Caco-2 (cell line): ENCODE measurements at regions not wholly inside any gene's neighbourhood (a gene's known extent, or its start where the extent isn't known, plus 50 kb on each side); places are given as distances from the start of the nearest gene placed in this dataset.

Source experiments
- BruUV-seq: library from RNA; stranded (reverse); fragments of 400-500 nt; replicated peaks from 2 replicates; lab custom pipeline; 2021; lab: Mats Ljungman, UMichigan
- CTCF ChIA-PET: fragments of 300-600 bp; sonication (Branson Sonifier 250); formaldehyde crosslinking; loops from one replicate; lab custom pipeline; 2022; ENCODE audit warnings: antibody characterized with exemption; lab: Charles Lee
- POLR2A ChIA-PET: fragments of 300-600 bp; sonication (Branson Sonifier 250); formaldehyde crosslinking; loops from one replicate; lab custom pipeline; 2022; ENCODE audit warnings: antibody characterized with exemption; lab: Charles Lee
- DNase-seq, 2 experiments: peaks; one replicate each; pipeline versions ENCODE4 v3.0.0 to v3.0.0-alpha.2; 2020 to 2022
- H3K27me3 ChIP-seq: replicated peaks from 2 replicates; pipeline ENCODE4 v1.6.0; 2011; ENCODE audit warnings: low read length; ENCODE audit not compliant: control insufficient read depth, insufficient read depth
- H3K36me3 ChIP-seq: 2 replicates; pipeline ENCODE4 v1.5.1; 2011; ENCODE audit warnings: low read length; ENCODE audit not compliant: control insufficient read depth, insufficient read depth
- H3K4me1 ChIP-seq: fragments of 250-450 bp; sonication (Bioruptor Pico); 2 replicates; pipeline ENCODE4 v1.5.1; 2020; ENCODE audit warnings: mild to moderate bottlenecking
- H3K4me3 ChIP-seq: 2 replicates; pipeline ENCODE4 v1.5.1; 2011; ENCODE audit warnings: low read depth, mild to moderate bottlenecking, control low read depth, low read length
- H3K9me3 ChIP-seq: fragments of 250-450 bp; sonication (Bioruptor Pico); 2 replicates; pipeline ENCODE4 v1.5.1; 2020; ENCODE audit warnings: mild to moderate bottlenecking, moderate library complexity
- H3K27ac Mint-ChIP-seq: one replicate; pipeline ENCODE4 v1.8.0; 2022; ENCODE audit warnings: mixed read lengths; ENCODE audit not compliant: unreplicated experiment
- H3K27me3 Mint-ChIP-seq: one replicate; pipeline ENCODE4 v1.8.0; 2022; ENCODE audit warnings: mixed read lengths; ENCODE audit not compliant: insufficient read depth, unreplicated experiment
- H3K36me3 Mint-ChIP-seq: one replicate; pipeline ENCODE4 v1.8.0; 2022; ENCODE audit warnings: mild to moderate bottlenecking, mixed read lengths; ENCODE audit not compliant: insufficient read depth, unreplicated experiment
- H3K4me1 Mint-ChIP-seq: one replicate; pipeline ENCODE4 v1.8.0; 2022; ENCODE audit warnings: low read depth, mixed read lengths; ENCODE audit not compliant: unreplicated experiment
- H3K4me3 Mint-ChIP-seq: one replicate; pipeline ENCODE4 v1.8.0; 2022; ENCODE audit warnings: mild to moderate bottlenecking, moderate library complexity, mixed read lengths; ENCODE audit not compliant: unreplicated experiment
- H3K9me3 Mint-ChIP-seq: one replicate; pipeline ENCODE4 v1.8.0; 2022; ENCODE audit warnings: mixed read lengths; ENCODE audit not compliant: unreplicated experiment
- intact Hi-C: fragments of 100-400 bp; cut with micrococcal nuclease; formaldehyde crosslinking; loops from one replicate; pipeline ENCODE4 v1.10.0; 2022; ENCODE audit not compliant: unreplicated experiment
- TF ChIP-seq, protein P1 (sequence below), 2 experiments: fragments of 200-600 bp in 1 of 2; IDR thresholded peaks; 1 replicate in 1 of 2; 2 replicates in 1 of 2; pipeline versions ENCODE4 v1.5.1 to v1.8.0; 2011 to 2022; ENCODE audit warnings: antibody characterized with exemption in 1 of 2, control low read depth in 1 of 2, inconsistent platforms in 1 of 2, low read depth in 1 of 2, low read length in 1 of 2, mild to moderate bottlenecking in 1 of 2, moderate library complexity in 1 of 2; ENCODE audit not compliant: insufficient read depth in 1 of 2, severe bottlenecking in 1 of 2, unreplicated experiment in 1 of 2

- CTCF ChIA-PET: no interaction called here
- H3K4me3 Mint-ChIP-seq: no peak overlapping the region
- Histone ChIP-seq H3K4me1 (no peaks in the 10 kb centered on the region), H3K36me3 (no peaks in the 10 kb centered on the region), H3K9me3 (peaks cover 19% of the 10 kb centered on the region), H3K4me3 (no peak overlapping the region), H3K27me3 (no peaks in the 10 kb centered on the region)
- no peak for DNase-seq
- no TSS peak for BruUV-seq
- intact Hi-C loops: no loop called here
- POLR2A ChIA-PET: interaction anchor here (0.6 kb wide), 1 partner anchor 14 kb away, joined by 3 read pairs; no protein-coding TSS in a partner anchor
- peaks cover 22% of the 10 kb centered on the region for H3K9me3 Mint-ChIP-seq
- H3K4me1 Mint-ChIP-seq: no peaks in the 10 kb centered on the region
- H3K36me3 Mint-ChIP-seq: no peaks in the 10 kb centered on the region
- TF ChIP-seq, protein P1, sequence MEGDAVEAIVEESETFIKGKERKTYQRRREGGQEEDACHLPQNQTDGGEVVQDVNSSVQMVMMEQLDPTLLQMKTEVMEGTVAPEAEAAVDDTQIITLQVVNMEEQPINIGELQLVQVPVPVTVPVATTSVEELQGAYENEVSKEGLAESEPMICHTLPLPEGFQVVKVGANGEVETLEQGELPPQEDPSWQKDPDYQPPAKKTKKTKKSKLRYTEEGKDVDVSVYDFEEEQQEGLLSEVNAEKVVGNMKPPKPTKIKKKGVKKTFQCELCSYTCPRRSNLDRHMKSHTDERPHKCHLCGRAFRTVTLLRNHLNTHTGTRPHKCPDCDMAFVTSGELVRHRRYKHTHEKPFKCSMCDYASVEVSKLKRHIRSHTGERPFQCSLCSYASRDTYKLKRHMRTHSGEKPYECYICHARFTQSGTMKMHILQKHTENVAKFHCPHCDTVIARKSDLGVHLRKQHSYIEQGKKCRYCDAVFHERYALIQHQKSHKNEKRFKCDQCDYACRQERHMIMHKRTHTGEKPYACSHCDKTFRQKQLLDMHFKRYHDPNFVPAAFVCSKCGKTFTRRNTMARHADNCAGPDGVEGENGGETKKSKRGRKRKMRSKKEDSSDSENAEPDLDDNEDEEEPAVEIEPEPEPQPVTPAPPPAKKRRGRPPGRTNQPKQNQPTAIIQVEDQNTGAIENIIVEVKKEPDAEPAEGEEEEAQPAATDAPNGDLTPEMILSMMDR (IDR thresholded peaks at IDR 0.05; ENCODE audit: insufficient read depth in 1 of 2, low read depth in 1 of 2, low read length in 1 of 2, severe bottlenecking in 1 of 2, unreplicated experiment in 1 of 2): no peak
- peaks cover 7% of the 10 kb centered on the region for H3K27me3 Mint-ChIP-seq
- H3K27ac Mint-ChIP-seq: no peak overlapping the region
Observed at GRCh38 chr13:111973605-111974340, 93.2 kb upstream of the SOX1 start.

- TF ChIP-seq, protein P1 (IDR thresholded peaks at IDR 0.05; ENCODE audit: insufficient read depth in 1 of 2, low read depth in 1 of 2, low read length in 1 of 2, severe bottlenecking in 1 of 2, unreplicated experiment in 1 of 2): no peak
- Histone ChIP-seq H3K9me3 (peaks cover 19% of the 10 kb centered on the region), H3K27me3 (no peaks in the 10 kb centered on the region), H3K4me3 (no peak overlapping the region), H3K4me1 (no peaks in the 10 kb centered on the region), H3K36me3 (no peaks in the 10 kb centered on the region)
- H3K9me3 Mint-ChIP-seq: peaks cover 22% of the 10 kb centered on the region
- H3K27ac Mint-ChIP-seq: no peak overlapping the region
- H3K36me3 Mint-ChIP-seq: no peaks in the 10 kb centered on the region
- intact Hi-C loops: no loop called here
- BruUV-seq: no TSS peak
- POLR2A ChIA-PET: no interaction called here
- DNase-seq: no peak
- no peak overlapping the region for H3K4me3 Mint-ChIP-seq
- CTCF ChIA-PET: no interaction called here
- no peaks in the 10 kb centered on the region for H3K4me1 Mint-ChIP-seq
- peaks cover 7% of the 10 kb centered on the region for H3K27me3 Mint-ChIP-seq
Observed at GRCh38 chr13:111974341-111974640, 92.7 kb upstream of the SOX1 start.

DNA sequence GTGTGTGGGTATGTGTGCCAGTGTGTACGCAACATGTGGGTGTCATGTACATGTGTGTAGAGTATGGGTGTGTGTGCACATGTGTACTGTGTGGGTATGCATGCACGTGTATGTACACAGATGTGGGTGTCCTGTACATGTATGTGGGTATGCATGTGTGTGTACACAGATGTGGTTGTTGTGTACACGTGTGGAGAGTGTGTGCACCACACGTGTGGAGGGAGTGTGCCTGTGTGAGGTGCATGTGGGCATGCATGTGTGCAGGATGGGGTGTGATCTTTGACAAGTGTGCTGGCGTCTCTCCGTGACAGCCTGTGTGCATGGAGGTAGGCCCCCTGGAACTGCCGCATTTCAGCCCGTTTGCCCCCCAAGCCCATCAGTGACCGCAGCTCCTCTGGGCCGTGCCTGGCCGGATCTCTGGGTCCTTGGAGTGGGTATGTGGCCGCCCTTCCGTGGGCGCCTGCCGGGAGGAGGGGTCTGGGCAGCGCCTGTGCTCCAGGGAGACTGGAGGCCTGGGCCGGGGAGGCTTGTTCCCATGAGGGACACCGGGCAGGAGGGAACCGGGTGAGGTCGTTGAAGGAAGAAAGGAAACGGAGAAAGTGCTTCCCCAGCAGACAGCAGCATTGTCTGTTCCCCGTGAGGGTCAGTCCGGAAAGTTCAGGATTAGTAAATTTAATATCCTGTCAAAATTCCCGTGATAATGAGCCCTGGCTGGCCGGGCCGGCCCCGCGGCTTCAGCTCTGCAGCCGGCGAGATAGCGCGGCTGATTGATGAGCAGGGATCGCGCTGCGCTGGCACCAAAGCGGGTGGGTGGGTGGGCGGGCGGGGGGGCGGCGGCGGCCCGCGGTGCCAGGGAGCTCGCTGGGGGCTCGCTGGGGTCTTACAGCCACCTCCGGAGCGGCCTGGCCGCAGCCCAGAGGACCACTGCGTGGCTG is 91.1 kb upstream of the SOX1 start:
- POLR2A ChIA-PET: no interaction called here
- Histone ChIP-seq H3K36me3 (no peaks in the 10 kb centered on the region), H3K27me3 (no peaks in the 10 kb centered on the region), H3K9me3 (peaks cover 19% of the 10 kb centered on the region), H3K4me3 (no peak overlapping the region), H3K4me1 (no peaks in the 10 kb centered on the region)
- intact Hi-C loops: no loop called here
- H3K9me3 Mint-ChIP-seq: peaks cover 22% of the 10 kb centered on the region
- CTCF ChIA-PET: no interaction called here
- H3K4me3 Mint-ChIP-seq: no peak overlapping the region
- TF ChIP-seq, protein P1 (IDR thresholded peaks at IDR 0.05; ENCODE audit: insufficient read depth in 1 of 2, low read depth in 1 of 2, low read length in 1 of 2, severe bottlenecking in 1 of 2, unreplicated experiment in 1 of 2): no peak
- H3K27ac Mint-ChIP-seq: no peak overlapping the region
- BruUV-seq: no TSS peak
- H3K27me3 Mint-ChIP-seq: peaks cover 13% of the 10 kb centered on the region
- DNase-seq: no peak
- H3K36me3 Mint-ChIP-seq: no peaks in the 10 kb centered on the region
- H3K4me1 Mint-ChIP-seq: no peaks in the 10 kb centered on the region
